ENCODE measurements at regions not wholly inside any gene's neighbourhood (a gene's known extent, or its start where the extent isn't known, plus 50 kb on each side); places are given as distances from the start of the nearest gene placed in this dataset.

DNA sequence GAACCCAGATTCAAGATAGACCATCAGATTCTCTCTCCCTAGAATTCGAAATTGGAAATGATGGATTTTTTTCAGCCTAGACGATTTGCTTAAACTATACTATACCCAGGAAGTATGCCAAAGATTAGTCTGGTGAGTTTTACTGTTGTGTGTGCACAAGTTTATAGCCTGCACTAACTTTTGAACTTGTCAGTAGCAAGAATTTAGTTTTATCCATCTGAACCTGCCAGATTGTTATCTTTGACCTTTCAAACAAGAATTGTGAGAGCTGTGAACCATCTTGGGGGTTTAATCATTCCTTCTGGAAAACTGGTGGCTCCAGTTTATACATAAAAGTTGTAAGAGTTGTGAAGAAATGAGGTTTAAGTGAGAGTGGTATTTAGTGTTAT, 243.5 kb upstream of the DAAM1 start:
- H3K36me3 ChIP-seq (replicated peaks in 1 of 2; ENCODE audit: control extremely low read depth in 1 of 2, control insufficient read depth in 1 of 2, extremely low read depth in 1 of 2, insufficient read depth in 2 of 2, low read length in 1 of 2): no peaks in the 10 kb centered on the region
- Mint-ChIP-seq H3K4me3 (no peak overlapping the region), H3K27me3 (peaks cover 9% of the 10 kb centered on the region), H3K27ac (no peak overlapping the region), H3K4me1 (no peaks in the 10 kb centered on the region), H3K9me3 (ENCODE audit: insufficient read depth) (no peaks in the 10 kb centered on the region)
- no peak for DNase-seq
- no peaks in the 10 kb centered on the region for H3K9me3 ChIP-seq (ENCODE audit: control extremely low read depth in 1 of 3, control insufficient read depth in 2 of 3, insufficient read depth in 1 of 3, low read length in 2 of 3)
- H4K20me1 ChIP-seq (ENCODE audit: control insufficient read depth, insufficient read depth, low read length, poor library complexity, severe bottlenecking): no peaks in the 10 kb centered on the region
- H3K4me2 ChIP-seq (replicated peaks; ENCODE audit: low read depth, low read length, poor library complexity, severe bottlenecking): no peak overlapping the region
- intact Hi-C loops (cut with micrococcal nuclease): no loop called here
- no peak overlapping the region for H3K9ac ChIP-seq (ENCODE audit: low read length)
- H3K79me2 ChIP-seq (ENCODE audit: control insufficient read depth, insufficient read depth, low read length): no peaks in the 10 kb centered on the region
- no peaks in the 10 kb centered on the region for H3K4me1 ChIP-seq (ENCODE audit: control insufficient read depth in 2 of 2, insufficient read depth in 2 of 2, low read length in 2 of 2)
- H3K4me3 ChIP-seq (ENCODE audit: control extremely low read depth in 1 of 5, extremely low read depth in 1 of 5, insufficient read depth in 1 of 5, low read depth in 2 of 5, low read length in 4 of 5): no peak overlapping the region
- H3K27ac ChIP-seq (ENCODE audit: low read length in 2 of 2): no peak overlapping the region
- ChIA-PET CTCF (no interaction called here), POLR2A (no interaction called here)
- TF ChIP-seq, protein P1, sequence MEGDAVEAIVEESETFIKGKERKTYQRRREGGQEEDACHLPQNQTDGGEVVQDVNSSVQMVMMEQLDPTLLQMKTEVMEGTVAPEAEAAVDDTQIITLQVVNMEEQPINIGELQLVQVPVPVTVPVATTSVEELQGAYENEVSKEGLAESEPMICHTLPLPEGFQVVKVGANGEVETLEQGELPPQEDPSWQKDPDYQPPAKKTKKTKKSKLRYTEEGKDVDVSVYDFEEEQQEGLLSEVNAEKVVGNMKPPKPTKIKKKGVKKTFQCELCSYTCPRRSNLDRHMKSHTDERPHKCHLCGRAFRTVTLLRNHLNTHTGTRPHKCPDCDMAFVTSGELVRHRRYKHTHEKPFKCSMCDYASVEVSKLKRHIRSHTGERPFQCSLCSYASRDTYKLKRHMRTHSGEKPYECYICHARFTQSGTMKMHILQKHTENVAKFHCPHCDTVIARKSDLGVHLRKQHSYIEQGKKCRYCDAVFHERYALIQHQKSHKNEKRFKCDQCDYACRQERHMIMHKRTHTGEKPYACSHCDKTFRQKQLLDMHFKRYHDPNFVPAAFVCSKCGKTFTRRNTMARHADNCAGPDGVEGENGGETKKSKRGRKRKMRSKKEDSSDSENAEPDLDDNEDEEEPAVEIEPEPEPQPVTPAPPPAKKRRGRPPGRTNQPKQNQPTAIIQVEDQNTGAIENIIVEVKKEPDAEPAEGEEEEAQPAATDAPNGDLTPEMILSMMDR (IDR thresholded peaks at IDR 0.05): no peak
- TF ChIP-seq EZH2 (IDR thresholded peaks at IDR 0.05; ENCODE audit: borderline replicate concordance, insufficient read depth, low read depth, low read length, poor library complexity, severe bottlenecking): no peak
- no peak for ATAC-seq (ENCODE audit: low read depth)
- no peak overlapping the region for H2AFZ ChIP-seq (ENCODE audit: insufficient read depth, low read depth, low read length, poor library complexity, severe bottlenecking)
- no peaks in the 10 kb centered on the region for H3K27me3 ChIP-seq (replicated peaks in 1 of 4; ENCODE audit: control extremely low read depth in 1 of 4, control insufficient read depth in 3 of 4, insufficient read depth in 4 of 4, low read length in 3 of 4)
- WGBS (ENCODE audit: insufficient coverage): no CpG with 5 or more reads among the region's 2 CpGs

DNA sequence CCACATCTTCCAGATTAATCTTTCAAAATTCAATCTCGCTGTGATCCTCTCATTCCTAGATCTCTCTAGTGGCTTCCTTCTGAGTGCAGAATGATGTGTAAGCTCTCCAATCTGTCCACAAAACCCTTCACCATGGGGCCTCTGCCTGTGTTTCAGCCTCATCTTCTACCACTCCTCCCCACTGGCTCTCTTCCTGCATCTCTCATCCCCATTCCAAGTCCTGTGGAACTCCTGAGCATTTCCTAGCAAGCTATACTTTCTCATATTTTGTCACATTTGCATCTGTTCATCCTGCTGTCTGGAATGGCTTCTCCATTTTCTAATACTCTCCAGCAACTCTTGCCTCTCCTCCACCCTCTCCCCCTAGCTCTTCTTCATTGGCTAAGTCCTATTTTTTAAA, 242.0 kb upstream of the DAAM1 start:
- peaks cover 8% of the 10 kb centered on the region for H3K27me3 Mint-ChIP-seq
- no peak overlapping the region for H3K27ac Mint-ChIP-seq
- CTCF ChIA-PET: no interaction called here
- WGBS (ENCODE audit: insufficient coverage): 57% methylated on average over 1 of the region's 1 CpG
- DNase-seq (no peak), ATAC-seq (ENCODE audit: low read depth) (no peak)
- no peaks in the 10 kb centered on the region for H3K9me3 Mint-ChIP-seq (ENCODE audit: insufficient read depth)
- H2AFZ ChIP-seq (ENCODE audit: insufficient read depth, low read depth, low read length, poor library complexity, severe bottlenecking): no peak overlapping the region
- no peak overlapping the region for H3K4me3 Mint-ChIP-seq
- no peaks in the 10 kb centered on the region for H3K79me2 ChIP-seq (ENCODE audit: control insufficient read depth, insufficient read depth, low read length)
- no peaks in the 10 kb centered on the region for H3K9me3 ChIP-seq (ENCODE audit: control extremely low read depth in 1 of 3, control insufficient read depth in 2 of 3, insufficient read depth in 1 of 3, low read length in 2 of 3)
- no peaks in the 10 kb centered on the region for H3K4me1 ChIP-seq (ENCODE audit: control insufficient read depth in 2 of 2, insufficient read depth in 2 of 2, low read length in 2 of 2)
- H3K27me3 ChIP-seq (replicated peaks in 1 of 4; ENCODE audit: control extremely low read depth in 1 of 4, control insufficient read depth in 3 of 4, insufficient read depth in 4 of 4, low read length in 3 of 4): no peaks in the 10 kb centered on the region
- TF ChIP-seq, protein P1 (IDR thresholded peaks at IDR 0.05): no peak
- TF ChIP-seq EZH2 (IDR thresholded peaks at IDR 0.05; ENCODE audit: borderline replicate concordance, insufficient read depth, low read depth, low read length, poor library complexity, severe bottlenecking): no peak
- H3K4me2 ChIP-seq (replicated peaks; ENCODE audit: low read depth, low read length, poor library complexity, severe bottlenecking): no peak overlapping the region
- no peak overlapping the region for H3K9ac ChIP-seq (ENCODE audit: low read length)
- no peaks in the 10 kb centered on the region for H3K4me1 Mint-ChIP-seq
- intact Hi-C loops (cut with micrococcal nuclease): no loop called here
- no peak overlapping the region for H3K27ac ChIP-seq (ENCODE audit: low read length in 2 of 2)
- POLR2A ChIA-PET: no interaction called here
- no peaks in the 10 kb centered on the region for H3K36me3 ChIP-seq (replicated peaks in 1 of 2; ENCODE audit: control extremely low read depth in 1 of 2, control insufficient read depth in 1 of 2, extremely low read depth in 1 of 2, insufficient read depth in 2 of 2, low read length in 1 of 2)
- H3K4me3 ChIP-seq (ENCODE audit: control extremely low read depth in 1 of 5, extremely low read depth in 1 of 5, insufficient read depth in 1 of 5, low read depth in 2 of 5, low read length in 4 of 5): no peak overlapping the region
- H4K20me1 ChIP-seq (ENCODE audit: control insufficient read depth, insufficient read depth, low read length, poor library complexity, severe bottlenecking): no peaks in the 10 kb centered on the region

Measured in B cell (primary cell).